SU-DHL-6 (cell line): ENCODE measurements at regions not wholly inside any gene's neighbourhood (a gene's known extent, or its start where the extent isn't known, plus 50 kb on each side); places are given as distances from the start of the nearest gene placed in this dataset.

ENCODE experiments used
- H2AFZ ChIP-seq: fragments of 200-600 bp; sonication (generic); 2 replicates; pipeline ENCODE4 v1.6.1; 2014; ENCODE audit warnings: low read depth, mild to moderate bottlenecking, moderate library complexity, mixed read lengths, antibody characterized with exemption, low read length; ENCODE audit not compliant: severe bottlenecking
- H3F3A ChIP-seq: fragments of 200-600 bp; shearing (Covaris generic); 2 replicates; pipeline ENCODE4 v1.6.0; 2016; ENCODE audit warnings: antibody characterized with exemption, mild to moderate bottlenecking; ENCODE audit not compliant: insufficient read depth
- H3K27ac ChIP-seq: fragments of 200-600 bp; sonication (generic); 2 replicates; pipeline ENCODE4 v1.5.1; 2016; ENCODE audit warnings: low read depth, mild to moderate bottlenecking, low read length, moderate library complexity, mixed read lengths
- H3K27me3 ChIP-seq: fragments of 200-600 bp; sonication (generic), shearing (Covaris generic); 2 replicates; pipeline ENCODE4 v1.6.0; 2014; ENCODE audit warnings: mild to moderate bottlenecking, low read length
- H3K36me3 ChIP-seq: fragments of 200-600 bp; sonication (generic); 2 replicates; pipeline ENCODE4 v1.6.1; 2014; ENCODE audit warnings: mild to moderate bottlenecking, low read length, mixed read lengths
- H3K4me2 ChIP-seq: fragments of 300-600, 200-600 bp; shearing (Covaris generic), sonication (generic); 2 replicates; pipeline ENCODE4 v1.6.0; 2014; ENCODE audit warnings: low read length, low read depth, mild to moderate bottlenecking; ENCODE audit not compliant: poor library complexity, severe bottlenecking
- H3K4me3 ChIP-seq: fragments of 200-600 bp; sonication (generic); 2 replicates; pipeline ENCODE4 v1.5.1; 2014; ENCODE audit warnings: antibody characterized with exemption, low read length, mild to moderate bottlenecking, mixed read lengths; ENCODE audit not compliant: insufficient read depth, poor library complexity, severe bottlenecking
- H3K79me2 ChIP-seq: fragments of 200-600 bp; sonication (generic); 2 replicates; pipeline ENCODE4 v1.6.1; 2014; ENCODE audit warnings: mild to moderate bottlenecking, low read length, moderate library complexity; ENCODE audit not compliant: insufficient read depth
- H3K9ac ChIP-seq: fragments of 200-600 bp; sonication (generic); 2 replicates; pipeline ENCODE4 v1.7.0; 2014; ENCODE audit warnings: mild to moderate bottlenecking, low read length
- H3K9me2 ChIP-seq: fragments of 200-600 bp; sonication (generic); replicated peaks from 2 replicates; pipeline ENCODE4 v1.6.1; 2014; ENCODE audit warnings: low read length; ENCODE audit not compliant: insufficient read depth
- H3K9me3 ChIP-seq: fragments of 200-600 bp; sonication (generic); 2 replicates; pipeline ENCODE4 v1.6.1; 2014; ENCODE audit warnings: low read length, mixed read lengths; ENCODE audit not compliant: insufficient read depth
- H4K20me1 ChIP-seq: fragments of 200-600 bp; sonication (generic); 2 replicates; pipeline ENCODE4 v1.6.1; 2014; ENCODE audit warnings: low read depth, mild to moderate bottlenecking, antibody characterized with exemption, low read length, moderate library complexity, mixed read lengths
- CTCF ChIP-seq: fragments of 200-600 bp; sonication (generic); IDR thresholded peaks from one replicate; pipeline ENCODE4 v1.5.1; 2017; ENCODE audit warnings: antibody characterized with exemption, mild to moderate bottlenecking, low read length, moderate library complexity; ENCODE audit not compliant: insufficient read depth, poor library complexity, severe bottlenecking
- EZH2phosphoT487 ChIP-seq: fragments of 200-600 bp; sonication (generic), shearing (Covaris generic); conservative IDR thresholded peaks from 2 replicates; pipeline ENCODE4 v1.6.1; 2018; ENCODE audit warnings: mild to moderate bottlenecking, antibody characterized with exemption, low read length, moderate library complexity, mixed read lengths

- Histone ChIP-seq H4K20me1 (no peaks in the 10 kb centered on the region), H3K9me3 (no peaks in the 10 kb centered on the region), H2AFZ (no peak overlapping the region), H3K27ac (no peak overlapping the region), H3K27me3 (no peaks in the 10 kb centered on the region), H3K4me2 (no peak overlapping the region), H3K9me2 (no peaks in the 10 kb centered on the region), H3F3A (no peaks in the 10 kb centered on the region), H3K4me3 (no peak overlapping the region), H3K36me3 (no peaks in the 10 kb centered on the region), H3K9ac (no peak overlapping the region), H3K79me2 (no peaks in the 10 kb centered on the region)
- TF ChIP-seq EZH2phosphoT487 (no peak), CTCF (no peak)
Observed at GRCh38 chr10:113252650-113253618, 299.9 kb upstream of the HABP2 start.

- Histone ChIP-seq H3K27me3 (no peaks in the 10 kb centered on the region), H3K4me3 (no peak overlapping the region), H3K9me2 (no peaks in the 10 kb centered on the region), H4K20me1 (no peaks in the 10 kb centered on the region), H2AFZ (no peak overlapping the region), H3K9me3 (no peaks in the 10 kb centered on the region), H3F3A (no peaks in the 10 kb centered on the region), H3K36me3 (no peaks in the 10 kb centered on the region), H3K79me2 (no peaks in the 10 kb centered on the region), H3K27ac (no peak overlapping the region), H3K9ac (no peak overlapping the region), H3K4me2 (no peak overlapping the region)
- TF ChIP-seq CTCF (no peak), EZH2phosphoT487 (no peak)
Observed at GRCh38 chr10:113259576-113260226, 293.2 kb upstream of the HABP2 start.

DNA sequence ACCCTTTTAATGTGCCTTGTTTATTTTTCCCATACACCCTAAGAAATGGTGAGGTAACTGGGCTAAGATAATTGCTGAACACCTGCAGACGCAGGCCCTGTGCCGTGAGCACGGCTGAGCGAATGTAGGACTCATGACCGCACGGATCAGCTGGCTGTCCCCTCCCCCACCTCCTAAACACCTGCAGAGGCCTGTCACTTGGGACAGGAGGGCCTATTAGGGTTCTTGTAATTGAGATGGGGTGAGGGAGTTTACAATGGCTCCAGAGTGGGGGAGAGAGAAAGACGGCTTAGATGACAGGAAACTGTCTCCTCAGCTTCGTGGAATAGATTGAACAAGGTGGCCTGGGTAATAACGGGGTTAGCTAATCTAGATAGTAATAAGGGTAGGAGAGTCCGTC lies 291.7 kb upstream of the HABP2 start:
- Histone ChIP-seq H3K79me2 (no peaks in the 10 kb centered on the region), H4K20me1 (no peaks in the 10 kb centered on the region), H3K4me3 (no peak overlapping the region), H3K27me3 (no peaks in the 10 kb centered on the region), H3K4me2 (no peak overlapping the region), H3K9me3 (no peaks in the 10 kb centered on the region), H3K9me2 (no peaks in the 10 kb centered on the region), H2AFZ (no peak overlapping the region), H3K36me3 (no peaks in the 10 kb centered on the region), H3K9ac (no peak overlapping the region), H3K27ac (no peak overlapping the region), H3F3A (no peaks in the 10 kb centered on the region)
- TF ChIP-seq CTCF (no peak), EZH2phosphoT487 (no peak)
